ENCODE measurements at regions not wholly inside any gene's neighbourhood (a gene's known extent, or its start where the extent isn't known, plus 50 kb on each side); places are given as distances from the start of the nearest gene placed in this dataset.

GRCh38 chr10:133019191-133019590 is 68.5 kb upstream of the ADGRA1 start:
- no peak for TF ChIP-seq EP300 (IDR thresholded peaks at IDR 0.05; ENCODE audit: low read depth)
- TF ChIP-seq CTCF (IDR thresholded peaks at IDR 0.05) = no peak
